Calu3 (cell line): ENCODE measurements at regions not wholly inside any gene's neighbourhood (a gene's known extent, or its start where the extent isn't known, plus 50 kb on each side); places are given as distances from the start of the nearest gene placed in this dataset.

Experiments used
- BruUV-seq: library from RNA; stranded (reverse); fragments of 400-500 nt; replicated peaks from 2 replicates; lab custom pipeline; 2021; lab: Mats Ljungman, UMichigan
- CTCF ChIA-PET: fragments of 300-600 bp; sonication (Branson Sonifier 250); formaldehyde crosslinking; loops from one replicate; lab custom pipeline; 2022; ENCODE audit warnings: antibody characterized with exemption; lab: Charles Lee
- DNase-seq: peaks from one replicate; pipeline ENCODE4 v3.0.0; 2022
- H3K27ac Mint-ChIP-seq: one replicate; pipeline ENCODE4 v1.8.0; 2022; ENCODE audit warnings: mixed read lengths; ENCODE audit not compliant: unreplicated experiment
- H3K27me3 Mint-ChIP-seq: one replicate; pipeline ENCODE4 v1.8.0; 2022; ENCODE audit warnings: mixed read lengths; ENCODE audit not compliant: unreplicated experiment
- H3K36me3 Mint-ChIP-seq: one replicate; pipeline ENCODE4 v1.8.0; 2022; ENCODE audit warnings: mild to moderate bottlenecking, moderate library complexity, mixed read lengths; ENCODE audit not compliant: insufficient read depth, unreplicated experiment
- H3K4me1 Mint-ChIP-seq: one replicate; pipeline ENCODE4 v1.8.0; 2022; ENCODE audit warnings: mild to moderate bottlenecking, low read depth, mixed read lengths; ENCODE audit not compliant: unreplicated experiment
- H3K4me3 Mint-ChIP-seq: one replicate; pipeline ENCODE4 v1.8.0; 2022; ENCODE audit warnings: mild to moderate bottlenecking, low read depth, moderate library complexity, mixed read lengths; ENCODE audit not compliant: unreplicated experiment
- H3K9me3 Mint-ChIP-seq: one replicate; pipeline ENCODE4 v1.8.0; 2022; ENCODE audit warnings: low read depth, mixed read lengths; ENCODE audit not compliant: unreplicated experiment
- CTCF ChIP-seq: fragments of 200-600 bp; IDR thresholded peaks from one replicate; pipeline ENCODE4 v1.8.0; 2022; ENCODE audit warnings: antibody characterized with exemption; ENCODE audit not compliant: unreplicated experiment
- intact Hi-C: fragments of 100-400 bp; cut with micrococcal nuclease; formaldehyde crosslinking; loops from one replicate; pipeline ENCODE4 v1.10.0; 2022; ENCODE audit not compliant: unreplicated experiment

DNA sequence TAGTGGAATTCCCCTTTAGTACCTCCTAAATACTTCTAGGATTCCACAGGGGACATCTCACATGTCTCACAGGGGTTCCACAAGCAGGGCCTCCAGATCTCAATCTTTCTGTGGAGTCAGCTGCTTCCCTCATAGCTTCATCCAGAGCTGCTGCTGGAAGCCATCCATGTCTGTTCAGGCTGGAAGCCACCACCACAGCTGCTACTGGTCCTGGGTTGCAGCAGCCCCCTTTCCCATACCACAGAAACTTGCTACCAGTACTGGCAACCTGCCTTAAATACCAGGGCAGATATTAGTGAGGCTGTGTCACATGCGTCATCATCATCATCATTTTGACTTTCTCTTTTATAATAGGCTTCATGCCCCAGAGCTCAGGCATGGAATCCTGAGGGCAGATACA lies 242.7 kb upstream of the NCAM1 start:
- H3K9me3 Mint-ChIP-seq, result peaks cover 3% of the 10 kb centered on the region
- no peak overlapping the region for H3K27ac Mint-ChIP-seq
- TF ChIP-seq CTCF, result no peak
- no peak overlapping the region for H3K4me3 Mint-ChIP-seq
- intact Hi-C loops, result no loop called here
- CTCF ChIA-PET, result no interaction called here
- no peaks in the 10 kb centered on the region for H3K4me1 Mint-ChIP-seq
- no peaks in the 10 kb centered on the region for H3K27me3 Mint-ChIP-seq
- BruUV-seq, result no TSS peak
- DNase-seq, result no peak
- H3K36me3 Mint-ChIP-seq, result no peaks in the 10 kb centered on the region

DNA sequence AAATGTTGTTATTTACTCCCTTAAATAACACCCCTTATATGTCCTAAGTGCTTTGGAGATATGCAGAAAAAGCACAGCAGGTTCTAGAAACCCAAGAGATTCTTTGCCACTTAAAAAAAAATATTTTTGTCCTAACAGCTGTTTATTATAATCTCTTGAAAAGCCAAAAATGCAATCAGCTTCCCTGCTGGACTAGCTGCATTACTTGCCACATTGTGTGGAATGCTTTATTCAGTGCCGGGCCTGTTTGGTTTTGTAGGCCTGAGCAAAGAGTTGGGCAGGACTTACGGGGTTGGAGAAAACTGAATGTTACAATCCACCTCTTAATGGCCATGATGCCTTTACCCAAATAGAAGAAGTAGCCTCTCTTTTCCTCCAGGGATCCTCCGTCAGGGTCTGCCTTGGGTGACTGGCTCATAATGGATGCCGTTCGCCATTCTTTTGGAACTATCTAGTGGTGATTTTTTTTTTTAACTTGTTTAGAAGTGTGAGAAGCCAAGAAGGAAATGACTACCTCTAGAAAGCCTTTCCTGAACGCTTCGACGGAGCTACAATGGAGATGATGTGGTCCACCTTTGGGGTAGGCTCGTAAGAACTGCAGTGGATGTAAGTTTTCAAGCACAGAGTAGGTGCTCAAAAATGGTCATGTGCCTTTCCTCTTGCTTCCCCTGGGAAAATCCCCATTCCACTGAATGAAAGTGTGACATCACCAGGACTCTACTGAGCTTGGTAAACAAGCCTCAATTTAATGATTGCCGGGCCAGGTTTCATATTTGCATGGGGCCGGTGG lies 241.3 kb upstream of the NCAM1 start:
- CTCF ChIA-PET, result interaction anchor here (0.6 kb wide), 1 partner anchor 1256 kb away, joined by 6 read pairs; no protein-coding TSS in a partner anchor
- Mint-ChIP-seq H3K36me3 (no peaks in the 10 kb centered on the region), H3K4me1 (peaks cover 9% of the 10 kb centered on the region), H3K27ac (no peak overlapping the region), H3K4me3 (no peak overlapping the region), H3K27me3 (no peaks in the 10 kb centered on the region), H3K9me3 (peaks cover 3% of the 10 kb centered on the region)
- DNase-seq, result no peak
- TF ChIP-seq CTCF, result no peak
- intact Hi-C loops, result no loop called here
- no TSS peak for BruUV-seq

GRCh38 chr11:112722148-112722547 lies 239.1 kb upstream of the NCAM1 start:
- intact Hi-C loops, result no loop called here
- H3K27ac Mint-ChIP-seq, result no peak overlapping the region
- H3K9me3 Mint-ChIP-seq, result peaks cover 3% of the 10 kb centered on the region
- CTCF ChIA-PET, result no interaction called here
- H3K4me3 Mint-ChIP-seq, result no peak overlapping the region
- DNase-seq, result no peak
- no peaks in the 10 kb centered on the region for H3K36me3 Mint-ChIP-seq
- H3K27me3 Mint-ChIP-seq, result no peaks in the 10 kb centered on the region
- TF ChIP-seq CTCF, result no peak
- H3K4me1 Mint-ChIP-seq, result peaks cover 9% of the 10 kb centered on the region
- no TSS peak for BruUV-seq

DNA sequence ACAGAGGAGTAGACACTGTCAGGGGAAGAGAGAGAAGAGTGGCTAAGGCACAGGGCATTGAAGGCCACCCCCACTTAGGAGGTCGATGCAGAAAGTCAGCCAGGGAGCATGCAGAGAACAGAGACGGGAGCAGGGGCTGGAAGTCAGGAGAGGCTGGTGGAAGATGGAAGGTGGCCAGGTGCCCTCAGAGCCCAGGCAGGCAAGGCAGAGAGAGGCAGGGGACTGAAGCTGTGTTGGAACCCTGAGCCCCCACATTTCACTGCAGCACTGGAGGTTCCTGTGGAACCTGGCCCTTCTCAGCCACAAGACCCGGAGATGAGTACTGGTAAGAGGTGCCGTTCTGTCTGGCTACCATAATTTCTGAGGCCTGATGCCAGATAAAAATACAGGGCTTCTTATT lies 238.3 kb upstream of the NCAM1 start:
- no peak for DNase-seq
- intact Hi-C loops, result no loop called here
- CTCF ChIA-PET, result no interaction called here
- no peak for TF ChIP-seq CTCF
- no peaks in the 10 kb centered on the region for H3K36me3 Mint-ChIP-seq
- H3K27ac Mint-ChIP-seq, result no peak overlapping the region
- no peak overlapping the region for H3K4me3 Mint-ChIP-seq
- peaks cover 3% of the 10 kb centered on the region for H3K9me3 Mint-ChIP-seq
- BruUV-seq, result no TSS peak
- H3K27me3 Mint-ChIP-seq, result no peaks in the 10 kb centered on the region
- H3K4me1 Mint-ChIP-seq, result peaks cover 9% of the 10 kb centered on the region
